ENCODE measurements at regions not wholly inside any gene's neighbourhood (a gene's known extent, or its start where the extent isn't known, plus 50 kb on each side); places are given as distances from the start of the nearest gene placed in this dataset.

DNA sequence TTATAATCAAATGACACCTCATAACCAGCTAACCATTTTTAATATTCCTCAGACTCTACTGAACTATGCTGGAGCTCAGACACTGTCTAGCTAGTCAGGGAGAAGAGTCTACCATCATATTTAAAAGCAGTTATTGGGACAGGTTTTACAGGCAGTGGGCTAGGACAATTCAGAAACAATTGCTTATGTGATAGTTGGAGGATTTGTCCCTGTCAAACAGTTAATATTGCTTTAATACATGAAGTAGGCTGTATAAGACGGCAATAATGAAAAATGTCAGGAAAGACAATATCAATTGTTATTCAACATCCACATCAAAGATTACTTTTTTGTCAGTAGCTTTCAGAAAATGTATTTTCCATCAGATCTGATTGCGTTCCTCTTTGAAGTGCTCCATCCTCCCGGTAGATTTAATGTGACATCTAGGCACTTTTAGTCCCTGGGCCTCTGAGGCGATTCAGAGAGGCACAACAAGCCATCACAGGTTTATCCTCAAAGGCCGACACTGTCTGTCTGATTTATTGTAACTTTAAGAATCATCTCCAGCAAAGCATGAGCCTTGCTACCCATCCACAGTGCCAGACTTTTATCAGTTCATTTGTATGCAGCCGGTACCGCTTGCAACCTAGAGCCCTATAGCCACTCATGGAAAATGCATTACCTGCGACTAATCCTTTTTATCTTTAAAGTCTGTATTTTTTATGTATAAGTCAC is 152.2 kb downstream of the PSAT1 start:
- ChIA-PET POLR2A (no interaction called here), CTCF (interaction anchor here (1.3 kb wide), 1 partner anchor 13 kb away, joined by 3 read pairs; no protein-coding TSS in a partner anchor)
- Histone ChIP-seq H3K36me3 (ENCODE audit: control insufficient read depth, insufficient read depth, low read length) (no peaks in the 10 kb centered on the region), H3K27me3 (ENCODE audit: control insufficient read depth, insufficient read depth, low read length) (no peaks in the 10 kb centered on the region), H3K4me3 (ENCODE audit: low read depth, low read length) (no peak overlapping the region)
- no peak for DNase-seq (ENCODE audit: low read depth)
- TF ChIP-seq, protein P1, sequence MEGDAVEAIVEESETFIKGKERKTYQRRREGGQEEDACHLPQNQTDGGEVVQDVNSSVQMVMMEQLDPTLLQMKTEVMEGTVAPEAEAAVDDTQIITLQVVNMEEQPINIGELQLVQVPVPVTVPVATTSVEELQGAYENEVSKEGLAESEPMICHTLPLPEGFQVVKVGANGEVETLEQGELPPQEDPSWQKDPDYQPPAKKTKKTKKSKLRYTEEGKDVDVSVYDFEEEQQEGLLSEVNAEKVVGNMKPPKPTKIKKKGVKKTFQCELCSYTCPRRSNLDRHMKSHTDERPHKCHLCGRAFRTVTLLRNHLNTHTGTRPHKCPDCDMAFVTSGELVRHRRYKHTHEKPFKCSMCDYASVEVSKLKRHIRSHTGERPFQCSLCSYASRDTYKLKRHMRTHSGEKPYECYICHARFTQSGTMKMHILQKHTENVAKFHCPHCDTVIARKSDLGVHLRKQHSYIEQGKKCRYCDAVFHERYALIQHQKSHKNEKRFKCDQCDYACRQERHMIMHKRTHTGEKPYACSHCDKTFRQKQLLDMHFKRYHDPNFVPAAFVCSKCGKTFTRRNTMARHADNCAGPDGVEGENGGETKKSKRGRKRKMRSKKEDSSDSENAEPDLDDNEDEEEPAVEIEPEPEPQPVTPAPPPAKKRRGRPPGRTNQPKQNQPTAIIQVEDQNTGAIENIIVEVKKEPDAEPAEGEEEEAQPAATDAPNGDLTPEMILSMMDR (IDR thresholded peaks at IDR 0.05; ENCODE audit: insufficient read depth, low read depth, low read length) = no peak

DNA sequence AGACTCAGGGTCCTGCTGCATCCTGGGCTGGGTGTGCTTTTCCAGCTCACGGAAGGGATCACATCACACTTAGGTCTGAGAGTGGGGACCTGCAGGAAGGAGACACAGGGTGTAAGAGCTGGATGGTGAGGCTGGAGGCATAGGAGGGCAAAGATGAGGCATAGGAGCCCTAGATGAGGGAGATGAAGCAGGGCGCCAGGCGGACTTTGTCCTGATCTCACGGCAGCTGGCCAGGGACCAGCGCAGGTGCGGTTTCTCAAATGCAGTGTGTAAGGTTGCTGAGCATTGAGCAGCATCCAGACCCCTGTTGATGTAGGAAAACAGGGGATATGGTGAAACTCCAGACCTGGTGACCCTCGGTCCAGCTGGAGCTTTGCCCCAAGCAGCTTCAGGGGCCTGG is 156.5 kb downstream of the PSAT1 start:
- CTCF ChIA-PET = interaction anchor here (0.6 kb wide), 1 partner anchor 1870 kb away, joined by 3 read pairs; no protein-coding TSS in a partner anchor
- no peaks in the 10 kb centered on the region for H3K36me3 ChIP-seq (ENCODE audit: control insufficient read depth, insufficient read depth, low read length)
- H3K27me3 ChIP-seq (ENCODE audit: control insufficient read depth, insufficient read depth, low read length) = 0 out of 2 replicates have a peak, but pooled peaks cover 1% of the 10 kb centered on the region
- no peak overlapping the region for H3K4me3 ChIP-seq (ENCODE audit: low read depth, low read length)
- POLR2A ChIA-PET = no interaction called here
- TF ChIP-seq, protein P1 (IDR thresholded peaks at IDR 0.05; ENCODE audit: insufficient read depth, low read depth, low read length) = no peak
- no peak for DNase-seq (ENCODE audit: low read depth)

DNA sequence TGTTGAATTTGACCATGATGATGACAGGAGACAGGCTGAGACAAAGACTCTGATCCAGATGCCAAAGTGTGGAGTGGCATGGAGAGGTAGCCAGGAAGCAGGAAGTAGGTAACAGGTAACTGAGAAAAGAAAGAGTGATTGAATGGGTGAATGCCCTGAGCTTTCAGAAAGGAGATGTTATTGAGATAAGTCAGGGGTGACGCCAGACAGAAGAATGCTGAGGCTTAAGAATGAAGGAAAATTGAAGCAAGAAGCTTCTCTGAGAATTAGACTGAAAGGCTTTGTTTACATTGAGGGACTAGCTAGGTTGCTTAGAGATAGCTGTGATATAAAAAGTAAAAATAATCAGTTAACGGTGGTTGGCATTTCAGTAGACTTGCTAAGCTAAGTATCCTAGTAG is 165.7 kb downstream of the PSAT1 start:
- DNase-seq (ENCODE audit: low read depth) = peak; percentile 4
- ChIA-PET POLR2A (no interaction called here), CTCF (interaction anchor here (1.0 to 1.3 kb wide), 2 partner anchors 11 to 23 kb away, joined by 3 read pairs; no protein-coding TSS in a partner anchor)
- TF ChIP-seq, protein P1 (IDR thresholded peaks at IDR 0.05; ENCODE audit: insufficient read depth, low read depth, low read length) = no peak
- no peaks in the 10 kb centered on the region for H3K27me3 ChIP-seq (ENCODE audit: control insufficient read depth, insufficient read depth, low read length)
- H3K36me3 ChIP-seq (ENCODE audit: control insufficient read depth, insufficient read depth, low read length) = no peaks in the 10 kb centered on the region
- no peak overlapping the region for H3K4me3 ChIP-seq (ENCODE audit: low read depth, low read length)

DNA sequence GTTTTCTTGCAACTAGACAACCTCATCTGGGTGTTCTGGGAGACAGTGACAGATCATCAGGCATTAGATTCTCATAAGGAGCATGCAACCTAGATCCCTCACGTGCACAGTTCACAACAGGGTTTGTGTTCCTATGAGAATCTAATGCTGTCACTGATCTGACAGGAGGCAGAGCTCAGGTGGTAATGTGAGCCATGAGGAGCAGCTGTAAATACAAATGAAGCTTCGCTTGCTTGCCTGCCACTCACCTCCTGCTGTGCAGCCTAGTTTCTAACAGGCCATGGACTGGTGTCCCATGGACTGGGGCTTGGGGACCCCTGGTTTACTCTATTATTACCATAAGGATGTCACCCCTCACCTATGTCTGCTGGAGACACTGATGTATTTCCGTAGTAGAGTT is 166.8 kb downstream of the PSAT1 start:
- no peaks in the 10 kb centered on the region for H3K36me3 ChIP-seq (ENCODE audit: control insufficient read depth, insufficient read depth, low read length)
- CTCF ChIA-PET = interaction anchor here (0.6 to 1.3 kb wide), 2 partner anchors 10 to 219 kb away, joined by 3 read pairs; no protein-coding TSS in a partner anchor
- no peaks in the 10 kb centered on the region for H3K27me3 ChIP-seq (ENCODE audit: control insufficient read depth, insufficient read depth, low read length)
- POLR2A ChIA-PET = no interaction called here
- TF ChIP-seq, protein P1 (IDR thresholded peaks at IDR 0.05; ENCODE audit: insufficient read depth, low read depth, low read length) = no peak
- DNase-seq (ENCODE audit: low read depth) = no peak
- no peak overlapping the region for H3K4me3 ChIP-seq (ENCODE audit: low read depth, low read length)

DNA sequence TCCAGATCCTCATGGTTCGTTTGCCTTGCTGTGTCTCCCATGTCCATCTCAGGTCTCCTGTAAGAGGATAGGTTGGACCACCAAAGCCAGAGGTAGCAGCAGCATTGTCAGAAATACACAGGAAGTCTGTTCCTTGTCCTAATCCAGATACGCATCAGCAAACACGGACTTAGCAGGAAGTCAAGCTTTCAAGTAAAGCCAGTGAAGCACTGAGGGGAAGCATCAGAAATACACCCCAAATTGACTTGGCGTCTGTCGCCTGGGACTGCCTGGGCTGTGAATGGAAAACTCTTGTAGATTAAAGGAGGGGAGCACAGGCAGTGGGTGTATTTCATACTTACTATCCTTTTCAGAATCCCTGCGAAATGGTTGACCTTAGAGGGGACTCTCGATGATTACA is 171.3 kb downstream of the PSAT1 start:
- H3K36me3 ChIP-seq (ENCODE audit: control insufficient read depth, insufficient read depth, low read length) = no peaks in the 10 kb centered on the region
- DNase-seq (ENCODE audit: low read depth) = no peak
- H3K4me3 ChIP-seq (ENCODE audit: low read depth, low read length) = no peak overlapping the region
- ChIA-PET CTCF (interaction anchor here (0.6 kb wide), 1 partner anchor 659 kb away, joined by 3 read pairs; no protein-coding TSS in a partner anchor), POLR2A (no interaction called here)
- no peaks in the 10 kb centered on the region for H3K27me3 ChIP-seq (ENCODE audit: control insufficient read depth, insufficient read depth, low read length)
- TF ChIP-seq, protein P1 (IDR thresholded peaks at IDR 0.05; ENCODE audit: insufficient read depth, low read depth, low read length) = no peak

Data from BJ (cell line).